ENCODE measurements at regions not wholly inside any gene's neighbourhood (a gene's known extent, or its start where the extent isn't known, plus 50 kb on each side); places are given as distances from the start of the nearest gene placed in this dataset.

DNA sequence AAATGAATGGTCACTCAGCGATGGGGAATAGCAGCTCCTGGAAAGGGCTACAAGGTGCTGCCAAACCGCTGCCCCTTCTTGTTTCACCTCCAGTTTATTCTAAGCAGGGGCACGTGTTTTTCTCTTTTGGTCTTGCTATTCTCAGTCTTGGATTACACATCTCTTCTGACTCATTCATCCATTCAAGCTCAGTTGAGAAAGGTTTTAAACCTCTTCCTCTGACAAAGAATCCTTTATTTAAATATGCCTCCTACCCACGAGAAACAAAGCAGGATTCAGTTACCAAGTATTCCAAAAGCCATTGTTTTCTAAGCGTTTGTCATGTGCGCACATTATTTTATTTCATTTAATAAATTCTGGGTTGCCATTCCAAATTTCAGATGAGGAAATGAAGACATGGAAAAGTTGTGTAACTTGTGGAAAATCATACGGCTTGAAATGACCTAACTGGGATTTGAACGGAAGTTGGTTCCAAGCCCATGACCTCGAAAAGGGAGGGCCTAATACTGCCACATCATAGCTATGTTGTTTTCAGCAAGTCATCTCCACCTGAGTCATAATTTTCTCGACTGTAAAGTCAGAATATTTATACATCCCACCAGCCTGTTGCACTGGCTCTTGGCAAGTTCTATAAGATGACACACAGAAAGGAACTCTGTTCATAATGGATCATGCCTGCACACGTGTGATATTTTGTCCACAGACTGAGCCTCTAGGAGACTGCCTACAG lies 292.0 kb upstream of the SLCO3A1 start:
- no peak for TF ChIP-seq EZH2 (IDR thresholded peaks at IDR 0.05; ENCODE audit: borderline replicate concordance, low read length)
- TF ChIP-seq, protein P1, sequence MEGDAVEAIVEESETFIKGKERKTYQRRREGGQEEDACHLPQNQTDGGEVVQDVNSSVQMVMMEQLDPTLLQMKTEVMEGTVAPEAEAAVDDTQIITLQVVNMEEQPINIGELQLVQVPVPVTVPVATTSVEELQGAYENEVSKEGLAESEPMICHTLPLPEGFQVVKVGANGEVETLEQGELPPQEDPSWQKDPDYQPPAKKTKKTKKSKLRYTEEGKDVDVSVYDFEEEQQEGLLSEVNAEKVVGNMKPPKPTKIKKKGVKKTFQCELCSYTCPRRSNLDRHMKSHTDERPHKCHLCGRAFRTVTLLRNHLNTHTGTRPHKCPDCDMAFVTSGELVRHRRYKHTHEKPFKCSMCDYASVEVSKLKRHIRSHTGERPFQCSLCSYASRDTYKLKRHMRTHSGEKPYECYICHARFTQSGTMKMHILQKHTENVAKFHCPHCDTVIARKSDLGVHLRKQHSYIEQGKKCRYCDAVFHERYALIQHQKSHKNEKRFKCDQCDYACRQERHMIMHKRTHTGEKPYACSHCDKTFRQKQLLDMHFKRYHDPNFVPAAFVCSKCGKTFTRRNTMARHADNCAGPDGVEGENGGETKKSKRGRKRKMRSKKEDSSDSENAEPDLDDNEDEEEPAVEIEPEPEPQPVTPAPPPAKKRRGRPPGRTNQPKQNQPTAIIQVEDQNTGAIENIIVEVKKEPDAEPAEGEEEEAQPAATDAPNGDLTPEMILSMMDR (IDR thresholded peaks at IDR 0.05; ENCODE audit: low read length): no peak
